ENCODE measurements at regions not wholly inside any gene's neighbourhood (a gene's known extent, or its start where the extent isn't known, plus 50 kb on each side); places are given as distances from the start of the nearest gene placed in this dataset.

DNA sequence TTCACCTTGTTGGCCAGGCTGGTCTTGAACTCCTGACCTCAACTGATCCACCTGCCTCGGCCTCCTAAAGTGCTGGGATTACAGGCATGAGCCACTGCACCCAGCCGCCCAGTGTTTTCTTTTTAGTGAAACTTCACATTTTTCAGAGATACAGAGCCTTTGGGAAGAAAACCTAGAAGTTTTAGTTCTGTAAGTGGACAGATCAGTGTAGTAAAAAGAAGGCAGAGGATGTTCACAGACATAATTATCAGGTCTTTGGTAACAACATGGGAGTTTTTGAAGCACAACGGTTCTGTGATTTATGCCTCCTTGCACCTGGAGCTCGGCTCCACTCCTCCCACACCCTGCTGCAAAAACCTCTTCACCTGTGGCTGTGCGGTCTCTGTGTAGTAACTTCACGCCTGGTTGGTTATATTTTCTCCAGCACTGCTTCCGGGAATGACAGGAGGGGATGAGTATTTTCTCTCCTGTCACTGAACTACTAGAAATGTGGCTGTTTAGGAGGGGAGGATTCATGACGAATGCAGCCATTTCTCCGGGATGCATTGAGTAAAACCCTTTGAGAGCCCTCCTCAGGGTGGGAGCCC is 67.0 kb downstream of the ARF6 start:
- TF ChIP-seq POLR2A (IDR thresholded peaks at IDR 0.05) (no peak), CTCF (IDR thresholded peaks at IDR 0.05) (no peak), EP300 (IDR thresholded peaks at IDR 0.05) (no peak)
